Right lobe of liver (tissue), 4 donors: ENCODE measurements at regions not wholly inside any gene's neighbourhood (a gene's known extent, or its start where the extent isn't known, plus 50 kb on each side); places are given as distances from the start of the nearest gene placed in this dataset.

Experiments used
- POLR2A ChIP-seq: fragments of 450-650 bp; IDR thresholded peaks from one replicate; pipeline ENCODE4 v1.6.1; 2017; ENCODE audit warnings: antibody characterized with exemption, mild to moderate bottlenecking
- TF ChIP-seq, protein P1 (sequence below), 4 donors: fragments of 200-600 bp in 3 of 4; fragments of 450-650 bp in 1 of 4; IDR thresholded peaks; one replicate each; pipeline versions ENCODE4 v1.5.1 to v1.8.0; 2016 to 2022; ENCODE audit warnings: antibody characterized with exemption in 4 of 4, mild to moderate bottlenecking in 2 of 4
- donor health status: DM: no; HTN: no; CAD: no.
- donor health status: DM: no; HTN: no; CAD: no.
- donor health status: DM: no; HTN: yes; CAD: no.

DNA sequence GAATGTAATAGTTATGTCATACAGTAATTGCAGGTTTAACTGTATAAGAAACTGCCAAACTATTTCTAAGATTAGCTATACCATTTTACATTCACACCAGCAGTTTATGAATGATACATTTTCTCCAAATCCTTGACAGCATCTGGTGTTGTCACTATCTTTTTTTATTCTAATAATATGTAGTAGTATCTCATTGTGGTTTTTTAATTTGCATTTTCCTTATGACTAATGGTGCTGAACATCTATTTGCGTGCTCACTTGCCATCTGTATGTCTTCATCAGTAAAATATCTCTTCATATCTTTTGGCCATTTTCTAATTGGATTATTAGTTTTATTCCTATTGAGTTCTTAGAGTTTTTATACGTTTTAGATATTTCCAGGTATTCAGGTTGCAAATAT lies 994.0 kb upstream of the SEMA6D start:
- TF ChIP-seq, protein P1, sequence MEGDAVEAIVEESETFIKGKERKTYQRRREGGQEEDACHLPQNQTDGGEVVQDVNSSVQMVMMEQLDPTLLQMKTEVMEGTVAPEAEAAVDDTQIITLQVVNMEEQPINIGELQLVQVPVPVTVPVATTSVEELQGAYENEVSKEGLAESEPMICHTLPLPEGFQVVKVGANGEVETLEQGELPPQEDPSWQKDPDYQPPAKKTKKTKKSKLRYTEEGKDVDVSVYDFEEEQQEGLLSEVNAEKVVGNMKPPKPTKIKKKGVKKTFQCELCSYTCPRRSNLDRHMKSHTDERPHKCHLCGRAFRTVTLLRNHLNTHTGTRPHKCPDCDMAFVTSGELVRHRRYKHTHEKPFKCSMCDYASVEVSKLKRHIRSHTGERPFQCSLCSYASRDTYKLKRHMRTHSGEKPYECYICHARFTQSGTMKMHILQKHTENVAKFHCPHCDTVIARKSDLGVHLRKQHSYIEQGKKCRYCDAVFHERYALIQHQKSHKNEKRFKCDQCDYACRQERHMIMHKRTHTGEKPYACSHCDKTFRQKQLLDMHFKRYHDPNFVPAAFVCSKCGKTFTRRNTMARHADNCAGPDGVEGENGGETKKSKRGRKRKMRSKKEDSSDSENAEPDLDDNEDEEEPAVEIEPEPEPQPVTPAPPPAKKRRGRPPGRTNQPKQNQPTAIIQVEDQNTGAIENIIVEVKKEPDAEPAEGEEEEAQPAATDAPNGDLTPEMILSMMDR (IDR thresholded peaks at IDR 0.05), result no peak
- TF ChIP-seq POLR2A, result no peak
